GM10248 (cell line): ENCODE measurements at regions not wholly inside any gene's neighbourhood (a gene's known extent, or its start where the extent isn't known, plus 50 kb on each side); places are given as distances from the start of the nearest gene placed in this dataset.

Experiments used
- CTCF ChIA-PET: fragments of 300-600 bp; sonication (Branson Sonifier 250); formaldehyde crosslinking; extraction: SDS; loops from one replicate; lab custom pipeline; 2021; ENCODE audit warnings: antibody characterized with exemption; lab: Yijun Ruan, JAX
- POLR2A ChIA-PET: fragments of 350-650 bp; sonication (Branson Sonifier 250); formaldehyde crosslinking; extraction: SDS; loops from one replicate; lab custom pipeline; 2020; ENCODE audit warnings: antibody characterized with exemption; lab: Yijun Ruan, JAX
- DNase-seq: peaks from one replicate; pipeline ENCODE4 v3.0.0; 2012; ENCODE audit errors: extremely low spot score
- TF ChIP-seq, protein P1 (sequence below): IDR thresholded peaks from 2 replicates; pipeline ENCODE4 v1.5.1; 2012; ENCODE audit warnings: mild to moderate bottlenecking, low read depth; ENCODE audit errors: extremely low read depth, missing control alignments, control extremely low read depth

GRCh38 chr1:204746838-204747442, 61.4 kb upstream of the LRRN2 start:
- CTCF ChIA-PET = interaction anchor here (0.7 to 10.5 kb wide), 36 partner anchors 9 to 577 kb away, joined by 3 to 148 read pairs (median 4); no protein-coding TSS in a partner anchor
- TF ChIP-seq, protein P1, sequence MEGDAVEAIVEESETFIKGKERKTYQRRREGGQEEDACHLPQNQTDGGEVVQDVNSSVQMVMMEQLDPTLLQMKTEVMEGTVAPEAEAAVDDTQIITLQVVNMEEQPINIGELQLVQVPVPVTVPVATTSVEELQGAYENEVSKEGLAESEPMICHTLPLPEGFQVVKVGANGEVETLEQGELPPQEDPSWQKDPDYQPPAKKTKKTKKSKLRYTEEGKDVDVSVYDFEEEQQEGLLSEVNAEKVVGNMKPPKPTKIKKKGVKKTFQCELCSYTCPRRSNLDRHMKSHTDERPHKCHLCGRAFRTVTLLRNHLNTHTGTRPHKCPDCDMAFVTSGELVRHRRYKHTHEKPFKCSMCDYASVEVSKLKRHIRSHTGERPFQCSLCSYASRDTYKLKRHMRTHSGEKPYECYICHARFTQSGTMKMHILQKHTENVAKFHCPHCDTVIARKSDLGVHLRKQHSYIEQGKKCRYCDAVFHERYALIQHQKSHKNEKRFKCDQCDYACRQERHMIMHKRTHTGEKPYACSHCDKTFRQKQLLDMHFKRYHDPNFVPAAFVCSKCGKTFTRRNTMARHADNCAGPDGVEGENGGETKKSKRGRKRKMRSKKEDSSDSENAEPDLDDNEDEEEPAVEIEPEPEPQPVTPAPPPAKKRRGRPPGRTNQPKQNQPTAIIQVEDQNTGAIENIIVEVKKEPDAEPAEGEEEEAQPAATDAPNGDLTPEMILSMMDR = peak; percentile 86
- POLR2A ChIA-PET = no interaction called here
- DNase-seq = peak; percentile 52

GRCh38 chr1:204751480-204751879, 65.9 kb upstream of the LRRN2 start:
- ChIA-PET POLR2A (no interaction called here), CTCF (interaction anchor here (1.3 to 10.5 kb wide), 3 partner anchors 10 to 388 kb away, joined by 3 to 148 read pairs (median 9); no protein-coding TSS in a partner anchor)
- TF ChIP-seq, protein P1 = no peak
- no peak for DNase-seq

- DNase-seq = no peak
- POLR2A ChIA-PET = no interaction called here
- CTCF ChIA-PET = interaction anchor here (1.8 to 10.5 kb wide), 3 partner anchors 8 to 40 kb away, joined by 7 to 148 read pairs (median 9); no protein-coding TSS in a partner anchor
- TF ChIP-seq, protein P1 = no peak
These were observed 66.5 kb upstream of the LRRN2 start for GRCh38 chr1:204751883-204752687.

DNA sequence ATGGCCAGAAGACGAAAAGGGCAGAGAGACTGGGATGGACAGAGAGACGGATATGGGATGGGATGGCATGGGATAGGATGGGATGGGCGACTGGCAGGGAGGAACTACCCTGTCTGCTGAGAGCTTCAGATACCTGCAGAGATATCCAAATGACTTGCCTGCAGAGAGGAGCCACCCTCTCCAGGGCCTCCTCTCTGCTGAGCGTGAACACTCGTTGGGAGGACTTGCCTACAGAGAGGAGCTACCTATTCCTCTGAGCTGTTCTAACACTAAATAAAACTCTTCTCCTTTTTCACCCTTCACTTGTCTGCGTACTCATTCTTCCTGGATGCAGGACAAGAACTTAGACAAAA, 67.1 kb upstream of the LRRN2 start:
- ChIA-PET POLR2A (no interaction called here), CTCF (interaction anchor here (1.1 to 10.5 kb wide), 4 partner anchors 8 to 55 kb away, joined by 5 to 148 read pairs (median 8); no protein-coding TSS in a partner anchor)
- TF ChIP-seq, protein P1 = no peak
- DNase-seq = no peak

DNA sequence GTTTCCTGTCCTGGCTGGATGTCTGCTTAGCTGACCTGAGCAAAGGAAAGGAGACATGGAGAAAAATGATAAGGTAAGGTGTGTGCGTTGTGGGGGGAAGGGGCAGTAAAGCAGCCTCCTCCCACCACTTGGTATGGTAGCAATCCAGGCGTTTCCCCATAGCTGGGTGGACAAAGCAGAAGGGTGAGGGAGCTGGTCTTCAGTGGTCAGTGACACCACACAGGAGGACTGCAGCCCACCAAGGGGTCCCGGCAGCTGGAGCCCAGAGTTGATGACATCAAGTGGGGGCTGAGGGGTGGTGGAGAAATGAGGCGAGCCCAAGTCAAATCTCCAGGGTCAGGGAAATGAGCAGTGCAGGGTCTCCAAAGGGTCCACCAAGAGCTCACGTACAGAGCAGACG, 69.3 kb upstream of the LRRN2 start:
- TF ChIP-seq, protein P1 = no peak
- no peak for DNase-seq
- POLR2A ChIA-PET = no interaction called here
- CTCF ChIA-PET = interaction anchor here (0.7 to 2.2 kb wide), 6 partner anchors 7 to 189 kb away, joined by 3 to 15 read pairs (median 5); no protein-coding TSS in a partner anchor

DNA sequence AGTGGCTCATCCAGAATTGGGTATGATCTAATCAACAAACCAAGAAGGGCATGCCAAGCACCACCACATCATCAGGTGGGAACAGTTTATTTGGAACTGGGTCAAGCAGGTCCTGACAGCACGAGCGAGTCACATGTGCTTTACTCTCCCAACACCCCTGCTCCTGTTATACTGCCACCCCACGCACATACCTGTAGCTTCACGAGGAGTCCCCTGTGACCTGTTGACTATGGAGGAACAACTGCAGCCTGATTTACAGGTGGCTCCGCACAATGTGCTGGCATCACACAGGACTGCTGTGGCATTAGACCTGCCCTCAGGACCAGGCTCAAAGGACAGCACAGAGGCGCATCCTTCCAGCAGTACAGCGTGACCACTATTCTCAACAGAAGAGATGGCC, 70.8 kb upstream of the LRRN2 start:
- TF ChIP-seq, protein P1 = no peak
- POLR2A ChIA-PET = no interaction called here
- DNase-seq = no peak
- CTCF ChIA-PET = interaction anchor here (1.5 to 2.2 kb wide), 3 partner anchors 9 to 35 kb away, joined by 3 to 15 read pairs (median 5); no protein-coding TSS in a partner anchor
